Left lung (tissue), 4 donors: ENCODE measurements at regions not wholly inside any gene's neighbourhood (a gene's known extent, or its start where the extent isn't known, plus 50 kb on each side); places are given as distances from the start of the nearest gene placed in this dataset.
"Not testable (repeated sequence)": the region's sequence is repeated elsewhere in the genome, so short reads cannot be mapped to it uniquely, and the experiment has no call there.

Source experiments
- ATAC-seq: fragments of 200-7000 bp; cut with Tn5 transposase; one replicate; pipeline ENCODE4 v1.9.1; 2020; ENCODE audit warnings: moderate library complexity
- DNase-seq, 4 donors: peaks; one replicate each; pipeline ENCODE4 v3.0.0-alpha.2; 2013 to 2020
- H3K27ac ChIP-seq, 2 donors: fragments of 200-600 bp; sonication (generic) in 1 of 2; one replicate each; pipeline versions ENCODE4 v1.5.0 to v1.8.0; 2020 to 2021
- H3K27me3 ChIP-seq, 2 donors: fragments of 200-600 bp; sonication (generic) in 1 of 2; one replicate each; pipeline versions ENCODE4 v1.5.0 to v1.8.0; 2020 to 2021
- H3K36me3 ChIP-seq, 2 donors: fragments of 200-600 bp; sonication (generic) in 1 of 2; one replicate each; pipeline versions ENCODE4 v1.5.0 to v1.8.0; 2020 to 2021
- H3K4me1 ChIP-seq, 2 donors: fragments of 200-600 bp; one replicate each; pipeline ENCODE4 v1.8.0; 2021
- H3K4me3 ChIP-seq, 2 donors: fragments of 200-600 bp; sonication (generic) in 1 of 2; one replicate each; pipeline versions ENCODE4 v1.5.0 to v1.8.0; 2020 to 2021; ENCODE audit warnings: mild to moderate bottlenecking in 1 of 2
- H3K9me3 ChIP-seq, 2 donors: fragments of 200-600 bp; sonication (generic) in 1 of 2; one replicate each; pipeline versions ENCODE4 v1.5.0 to v1.8.0; 2020 to 2021
- intact Hi-C, 2 donors: fragments of 100-400 bp; cut with DNase I; formaldehyde crosslinking; loops; one replicate each; pipeline versions ENCODE4 v1.11.2 to v1.14.2; 2022
- TF ChIP-seq, protein P1 (sequence below), 2 donors: fragments of 200-600 bp; sonication (generic) in 1 of 2; IDR thresholded peaks; one replicate each; pipeline versions ENCODE4 v1.5.0 to v1.8.0; 2021; ENCODE audit warnings: antibody characterized with exemption in 2 of 2
- donor health status: DM: no; HTN: yes; CAD: no.
- donor health status: DM: no; HTN: no; CAD: no.

- H3K4me3 ChIP-seq = no peak overlapping the region
- ATAC-seq = peak; percentile 97
- DNase-seq = peak in 1 of 4 donors; percentile 35
- intact Hi-C loops = no loop called here
- H3K36me3 ChIP-seq = no peaks in the 10 kb centered on the region
- TF ChIP-seq, protein P1, sequence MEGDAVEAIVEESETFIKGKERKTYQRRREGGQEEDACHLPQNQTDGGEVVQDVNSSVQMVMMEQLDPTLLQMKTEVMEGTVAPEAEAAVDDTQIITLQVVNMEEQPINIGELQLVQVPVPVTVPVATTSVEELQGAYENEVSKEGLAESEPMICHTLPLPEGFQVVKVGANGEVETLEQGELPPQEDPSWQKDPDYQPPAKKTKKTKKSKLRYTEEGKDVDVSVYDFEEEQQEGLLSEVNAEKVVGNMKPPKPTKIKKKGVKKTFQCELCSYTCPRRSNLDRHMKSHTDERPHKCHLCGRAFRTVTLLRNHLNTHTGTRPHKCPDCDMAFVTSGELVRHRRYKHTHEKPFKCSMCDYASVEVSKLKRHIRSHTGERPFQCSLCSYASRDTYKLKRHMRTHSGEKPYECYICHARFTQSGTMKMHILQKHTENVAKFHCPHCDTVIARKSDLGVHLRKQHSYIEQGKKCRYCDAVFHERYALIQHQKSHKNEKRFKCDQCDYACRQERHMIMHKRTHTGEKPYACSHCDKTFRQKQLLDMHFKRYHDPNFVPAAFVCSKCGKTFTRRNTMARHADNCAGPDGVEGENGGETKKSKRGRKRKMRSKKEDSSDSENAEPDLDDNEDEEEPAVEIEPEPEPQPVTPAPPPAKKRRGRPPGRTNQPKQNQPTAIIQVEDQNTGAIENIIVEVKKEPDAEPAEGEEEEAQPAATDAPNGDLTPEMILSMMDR (IDR thresholded peaks at IDR 0.05) = no peak
- peak overlapping the region; percentile 44 to 63 for H3K27ac ChIP-seq
- peaks cover 0 to 14% of the 10 kb centered on the region in 2 donors for H3K27me3 ChIP-seq
- no peaks in the 10 kb centered on the region for H3K9me3 ChIP-seq
- H3K4me1 ChIP-seq = no peaks in the 10 kb centered on the region
These were observed 101.0 kb upstream of the CPNE4 start for GRCh38 chr3:132135628-132136333.

DNA sequence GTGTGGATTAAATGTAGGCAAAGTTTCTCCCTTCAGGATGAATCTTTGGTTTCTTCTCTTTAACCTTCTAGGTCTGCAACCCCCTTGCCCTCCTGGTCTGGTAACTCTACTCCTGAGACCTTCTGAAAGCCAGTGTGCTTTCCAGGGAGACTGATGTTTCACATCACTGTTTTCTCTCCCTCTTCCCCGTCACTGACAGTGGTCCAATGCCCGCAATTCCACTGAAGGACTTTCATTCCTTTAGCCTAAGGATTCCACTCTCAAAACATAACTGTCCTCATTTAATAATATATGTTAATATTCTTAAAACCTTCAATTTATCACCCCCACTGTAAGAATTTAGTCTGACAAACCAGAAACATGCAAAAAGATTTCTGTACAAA is 101.5 kb upstream of the CPNE4 start:
- H3K9me3 ChIP-seq = no peaks in the 10 kb centered on the region
- ATAC-seq (no peak), DNase-seq (no peak)
- intact Hi-C loops = no loop called here
- H3K36me3 ChIP-seq = no peaks in the 10 kb centered on the region
- no peaks in the 10 kb centered on the region for H3K4me1 ChIP-seq
- H3K27ac ChIP-seq = no peak overlapping the region
- H3K4me3 ChIP-seq = no peak overlapping the region
- peaks cover 0 to 14% of the 10 kb centered on the region in 2 donors for H3K27me3 ChIP-seq
- TF ChIP-seq, protein P1 (IDR thresholded peaks at IDR 0.05) = no peak

GRCh38 chr3:132136902-132137301 is 102.1 kb upstream of the CPNE4 start:
- H3K4me1 ChIP-seq, intact Hi-C loops, H3K36me3 ChIP-seq, H3K27ac ChIP-seq, ATAC-seq, H3K9me3 ChIP-seq, H3K4me3 ChIP-seq: not testable (repeated sequence)
- peak in 1 of 4 donors; percentile 27 for DNase-seq
- peaks cover 0 to 14% of the 10 kb centered on the region in 2 donors for H3K27me3 ChIP-seq

GRCh38 chr3:132145833-132146232 is 111.0 kb upstream of the CPNE4 start:
- Histone ChIP-seq H3K4me3 (no peak overlapping the region), H3K27me3 (no peaks in the 10 kb centered on the region), H3K9me3 (no peaks in the 10 kb centered on the region), H3K4me1 (no peaks in the 10 kb centered on the region), H3K36me3 (no peaks in the 10 kb centered on the region), H3K27ac (no peak overlapping the region)
- TF ChIP-seq, protein P1 (IDR thresholded peaks at IDR 0.05) = no peak
- DNase-seq (no peak), ATAC-seq (no peak)
- intact Hi-C loops = no loop called here

- Histone ChIP-seq H3K9me3 (no peaks in the 10 kb centered on the region), H3K4me1 (no peaks in the 10 kb centered on the region), H3K27ac (no peak overlapping the region), H3K36me3 (no peaks in the 10 kb centered on the region), H3K27me3 (no peaks in the 10 kb centered on the region), H3K4me3 (no peak overlapping the region)
- ATAC-seq (no peak), DNase-seq (no peak)
- intact Hi-C loops = no loop called here
- TF ChIP-seq, protein P1 (IDR thresholded peaks at IDR 0.05) = no peak
These were observed 119.8 kb upstream of the CPNE4 start for GRCh38 chr3:132154619-132155018.

DNA sequence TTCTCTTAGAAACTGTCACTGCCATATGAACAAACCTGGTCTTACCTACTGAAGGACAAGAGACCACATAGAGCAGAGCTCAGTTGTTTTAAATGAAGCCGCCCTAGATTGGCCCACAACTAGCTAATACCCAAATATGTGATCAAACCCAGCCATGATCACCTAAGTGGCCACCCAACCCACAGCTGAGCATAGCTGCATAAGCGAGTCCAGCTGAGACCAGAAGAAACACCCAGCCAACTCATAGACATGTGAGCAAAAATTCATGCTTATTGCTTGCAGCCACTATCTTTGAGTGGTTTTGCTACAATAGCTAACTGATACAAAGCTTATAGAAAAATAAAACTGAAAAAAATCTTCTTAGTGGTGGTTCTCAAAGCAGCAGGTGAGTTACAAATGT is 124.3 kb upstream of the CPNE4 start:
- Histone ChIP-seq H3K4me3 (no peak overlapping the region), H3K9me3 (no peaks in the 10 kb centered on the region), H3K27me3 (no peaks in the 10 kb centered on the region), H3K36me3 (no peaks in the 10 kb centered on the region), H3K4me1 (no peaks in the 10 kb centered on the region), H3K27ac (no peak overlapping the region)
- DNase-seq (no peak), ATAC-seq (no peak)
- intact Hi-C loops = no loop called here
- TF ChIP-seq, protein P1 (IDR thresholded peaks at IDR 0.05) = no peak
